Body of pancreas (tissue), 4 donors: ENCODE measurements at regions not wholly inside any gene's neighbourhood (a gene's known extent, or its start where the extent isn't known, plus 50 kb on each side); places are given as distances from the start of the nearest gene placed in this dataset.
"Not testable (repeated sequence)": the region's sequence is repeated elsewhere in the genome, so short reads cannot be mapped to it uniquely, and the experiment has no call there.

Experiments used
- ATAC-seq: fragments of 150-250 bp; one replicate; pipeline ENCODE4 v1.9.1; 2016
- DNase-seq, 4 donors: peaks; one replicate each; pipeline ENCODE4 v3.0.0-alpha.2; 2019
- H3K27ac ChIP-seq, 4 donors: fragments of 200-600 bp; sonication (generic); 1 replicate in 3 of 4; 2 replicates in 1 of 4; pipeline versions ENCODE4 v1.5.1 to v1.6.1; 2016 to 2019; ENCODE audit warnings: mild to moderate bottlenecking in 1 of 4, mixed read lengths in 1 of 4, moderate library complexity in 1 of 4
- H3K27me3 ChIP-seq, 2 donors: fragments of 200-600 bp; sonication (generic); one replicate each; pipeline ENCODE4 v1.6.0; 2016; ENCODE audit warnings: mild to moderate bottlenecking in 1 of 2
- H3K36me3 ChIP-seq, 2 donors: fragments of 200-600 bp; sonication (generic); replicated peaks in 1 of 2; 2 replicates each; pipeline ENCODE4 v1.5.1; 2016; ENCODE audit warnings: low read depth in 2 of 2; ENCODE audit not compliant: insufficient read depth in 1 of 2
- H3K4me1 ChIP-seq: fragments of 200-600 bp; sonication (generic); one replicate; pipeline ENCODE4 v1.6.0; 2016
- H3K4me3 ChIP-seq, 2 donors: fragments of 200-600 bp; sonication (generic); 1 replicate in 1 of 2; 2 replicates in 1 of 2; pipeline ENCODE4 v1.5.1; 2016 to 2019
- H3K9me3 ChIP-seq, 3 donors: fragments of 200-600 bp; sonication (generic); 1 replicate in 2 of 3; 2 replicates in 1 of 3; pipeline ENCODE4 v1.5.1; 2016
- CTCF ChIP-seq, 7 experiments: fragments of 450-650 bp in 4 of 7; fragments of 200-600 bp in 3 of 7; sonication (generic) in 3 of 7; IDR thresholded peaks; one replicate each; pipeline ENCODE4 v1.5.1; 2016 to 2019; ENCODE audit warnings: antibody characterized with exemption in 7 of 7
- POLR2A ChIP-seq, 3 donors: fragments of 450-650 bp; IDR thresholded peaks; one replicate each; pipeline ENCODE4 v1.6.1; 2016; ENCODE audit warnings: antibody characterized with exemption in 3 of 3, mild to moderate bottlenecking in 2 of 3
- WGBS, 2 donors: methylation state at CpG; one replicate each; pipeline ENCODE4 v1.1.5; 2017; 5-methylcytosine and 5-hydroxymethylcytosine counted together
- intact Hi-C: fragments of 100-400 bp; cut with DNase I; formaldehyde crosslinking; loops from one replicate; pipeline ENCODE4 v1.15.1; 2023

- ATAC-seq (no peak), DNase-seq (no peak)
- no peaks in the 10 kb centered on the region for H3K36me3 ChIP-seq
- H3K4me1 ChIP-seq, result no peaks in the 10 kb centered on the region
- no peak overlapping the region for H3K4me3 ChIP-seq
- no peak overlapping the region for H3K27ac ChIP-seq
- H3K27me3 ChIP-seq, result no peaks in the 10 kb centered on the region
- intact Hi-C loops, result no loop called here
- H3K9me3 ChIP-seq, result no peaks in the 10 kb centered on the region
- TF ChIP-seq CTCF (IDR thresholded peaks at IDR 0.05) (no peak), POLR2A (IDR thresholded peaks at IDR 0.05) (no peak)
- 56 to 74% methylated on average over 2 of the region's 2 CpGs for WGBS, 2 donors
These were observed 315.0 kb upstream of the STAC start for GRCh38 chr3:36065321-36065720.

GRCh38 chr3:36075491-36075890 is 304.8 kb upstream of the STAC start:
- Histone ChIP-seq H3K36me3 (no peaks in the 10 kb centered on the region), H3K27ac (no peak overlapping the region), H3K9me3 (no peaks in the 10 kb centered on the region), H3K4me1 (no peaks in the 10 kb centered on the region), H3K4me3 (no peak overlapping the region), H3K27me3 (no peaks in the 10 kb centered on the region)
- intact Hi-C loops, result no loop called here
- TF ChIP-seq POLR2A (IDR thresholded peaks at IDR 0.05), result no peak
- no peak for TF ChIP-seq CTCF (IDR thresholded peaks at IDR 0.05)
- ATAC-seq (no peak), DNase-seq (no peak)
- 57 to 60% methylated on average over 3 of the region's 3 CpGs for WGBS, 2 donors

- no peak for ATAC-seq
- TF ChIP-seq CTCF (IDR thresholded peaks at IDR 0.05), result no peak
- no peak for TF ChIP-seq POLR2A (IDR thresholded peaks at IDR 0.05)
- WGBS, 2 donors, result 59 to 60% methylated on average over 5 of the region's 5 CpGs
- Histone ChIP-seq H3K27ac (no peak overlapping the region), H3K4me3 (no peak overlapping the region), H3K9me3 (no peaks in the 10 kb centered on the region), H3K4me1 (no peaks in the 10 kb centered on the region), H3K36me3 (no peaks in the 10 kb centered on the region), H3K27me3 (no peaks in the 10 kb centered on the region)
- DNase-seq, result no peak
- intact Hi-C loops, result no loop called here
These were observed 303.0 kb upstream of the STAC start for GRCh38 chr3:36077320-36077719.

- H3K36me3 ChIP-seq, intact Hi-C loops, H3K4me3 ChIP-seq, H3K27ac ChIP-seq, H3K4me1 ChIP-seq, H3K27me3 ChIP-seq, H3K9me3 ChIP-seq, DNase-seq, ATAC-seq: not testable (repeated sequence)
- 80 to 84% methylated on average over 12 of the region's 12 CpGs for WGBS, 2 donors
These were observed 297.3 kb upstream of the STAC start for GRCh38 chr3:36082958-36083357.

GRCh38 chr3:36095238-36095637 is 285.1 kb upstream of the STAC start:
- Histone ChIP-seq H3K27me3 (no peaks in the 10 kb centered on the region), H3K9me3 (no peaks in the 10 kb centered on the region), H3K27ac (no peak overlapping the region), H3K36me3 (no peaks in the 10 kb centered on the region), H3K4me1 (no peaks in the 10 kb centered on the region), H3K4me3 (no peak overlapping the region)
- WGBS, 2 donors, result 59 to 79% methylated on average over 3 of the region's 3 CpGs
- DNase-seq, result no peak
- intact Hi-C loops, result no loop called here
- TF ChIP-seq CTCF (IDR thresholded peaks at IDR 0.05) (no peak), POLR2A (IDR thresholded peaks at IDR 0.05) (no peak)
- ATAC-seq, result no peak
